22Rv1 (cell line): ENCODE measurements at regions not wholly inside any gene's neighbourhood (a gene's known extent, or its start where the extent isn't known, plus 50 kb on each side); places are given as distances from the start of the nearest gene placed in this dataset.

ENCODE experiments used
- H3K27ac ChIP-seq: fragments of 450-650 bp; 2 replicates; pipeline ENCODE4 v1.5.1; 2017
- CTCF ChIP-seq: fragments of 450-650 bp; IDR thresholded peaks from 2 replicates; pipeline ENCODE4 v1.5.1; 2017; ENCODE audit warnings: mild to moderate bottlenecking
- ZFX ChIP-seq: fragments of 450-650 bp; IDR thresholded peaks from 2 replicates; pipeline ENCODE4 v1.6.1; 2017; ENCODE audit warnings: antibody characterized with exemption, borderline replicate concordance

- TF ChIP-seq ZFX (no peak), CTCF (no peak)
- no peak overlapping the region for H3K27ac ChIP-seq
Measured at GRCh38 chr9:89862316-89862715, 257.5 kb downstream of the GADD45G start.

- H3K27ac ChIP-seq = no peak overlapping the region
- TF ChIP-seq ZFX = no peak
- TF ChIP-seq CTCF = no peak
Measured at GRCh38 chr9:89863141-89863540, 258.3 kb downstream of the GADD45G start.

- no peak for TF ChIP-seq CTCF
- TF ChIP-seq ZFX = no peak
- H3K27ac ChIP-seq = no peak overlapping the region
Measured at GRCh38 chr9:89863837-89864236, 259.0 kb downstream of the GADD45G start.

GRCh38 chr9:89864257-89864656 is 259.4 kb downstream of the GADD45G start:
- no peak for TF ChIP-seq ZFX
- no peak for TF ChIP-seq CTCF
- no peak overlapping the region for H3K27ac ChIP-seq

GRCh38 chr9:89864731-89865130 is 259.9 kb downstream of the GADD45G start:
- TF ChIP-seq CTCF = no peak
- TF ChIP-seq ZFX = no peak
- no peak overlapping the region for H3K27ac ChIP-seq

- no peak overlapping the region for H3K27ac ChIP-seq
- no peak for TF ChIP-seq ZFX
- no peak for TF ChIP-seq CTCF
Measured at GRCh38 chr9:89865357-89865756, 260.5 kb downstream of the GADD45G start.

- TF ChIP-seq ZFX (no peak), CTCF (no peak)
- H3K27ac ChIP-seq = no peak overlapping the region
Measured at GRCh38 chr9:89865981-89866380, 261.2 kb downstream of the GADD45G start.
